Nephron progenitor cell (in vitro differentiated cells): ENCODE measurements at regions not wholly inside any gene's neighbourhood (a gene's known extent, or its start where the extent isn't known, plus 50 kb on each side); places are given as distances from the start of the nearest gene placed in this dataset.
"Not testable (repeated sequence)": the region's sequence is repeated elsewhere in the genome, so short reads cannot be mapped to it uniquely, and the experiment has no call there.

ENCODE experiments used
- DNase-seq: peaks from one replicate; pipeline ENCODE4 v3.0.0; 2021
- H3K27ac Mint-ChIP-seq: 2 replicates; pipeline ENCODE4 v1.8.0; 2021; ENCODE audit warnings: mild to moderate bottlenecking, moderate library complexity, mixed read lengths
- H3K27me3 Mint-ChIP-seq: 2 replicates; pipeline ENCODE4 v1.8.0; 2021; ENCODE audit warnings: mild to moderate bottlenecking, low read depth, mixed read lengths; ENCODE audit not compliant: poor library complexity
- H3K36me3 Mint-ChIP-seq: 2 replicates; pipeline ENCODE4 v1.8.0; 2021; ENCODE audit warnings: low read depth, mixed read lengths
- H3K4me1 Mint-ChIP-seq: 2 replicates; pipeline ENCODE4 v1.8.0; 2021; ENCODE audit warnings: mixed read lengths
- H3K4me3 Mint-ChIP-seq: 2 replicates; pipeline ENCODE4 v1.8.0; 2021; ENCODE audit warnings: mild to moderate bottlenecking, moderate library complexity, mixed read lengths
- H3K9me3 Mint-ChIP-seq: 2 replicates; pipeline ENCODE4 v1.8.0; 2021; ENCODE audit warnings: mild to moderate bottlenecking, moderate library complexity, mixed read lengths
- TF ChIP-seq, protein P1 (sequence below): fragments of 200-600 bp; sonication (generic); IDR thresholded peaks from 2 replicates; pipeline ENCODE4 v1.5.0; 2021; ENCODE audit warnings: antibody characterized with exemption

- H3K4me3 Mint-ChIP-seq: no peak overlapping the region
- no peak for DNase-seq
- TF ChIP-seq, protein P1, sequence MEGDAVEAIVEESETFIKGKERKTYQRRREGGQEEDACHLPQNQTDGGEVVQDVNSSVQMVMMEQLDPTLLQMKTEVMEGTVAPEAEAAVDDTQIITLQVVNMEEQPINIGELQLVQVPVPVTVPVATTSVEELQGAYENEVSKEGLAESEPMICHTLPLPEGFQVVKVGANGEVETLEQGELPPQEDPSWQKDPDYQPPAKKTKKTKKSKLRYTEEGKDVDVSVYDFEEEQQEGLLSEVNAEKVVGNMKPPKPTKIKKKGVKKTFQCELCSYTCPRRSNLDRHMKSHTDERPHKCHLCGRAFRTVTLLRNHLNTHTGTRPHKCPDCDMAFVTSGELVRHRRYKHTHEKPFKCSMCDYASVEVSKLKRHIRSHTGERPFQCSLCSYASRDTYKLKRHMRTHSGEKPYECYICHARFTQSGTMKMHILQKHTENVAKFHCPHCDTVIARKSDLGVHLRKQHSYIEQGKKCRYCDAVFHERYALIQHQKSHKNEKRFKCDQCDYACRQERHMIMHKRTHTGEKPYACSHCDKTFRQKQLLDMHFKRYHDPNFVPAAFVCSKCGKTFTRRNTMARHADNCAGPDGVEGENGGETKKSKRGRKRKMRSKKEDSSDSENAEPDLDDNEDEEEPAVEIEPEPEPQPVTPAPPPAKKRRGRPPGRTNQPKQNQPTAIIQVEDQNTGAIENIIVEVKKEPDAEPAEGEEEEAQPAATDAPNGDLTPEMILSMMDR: no peak
- H3K27ac Mint-ChIP-seq: no peak overlapping the region
- peaks cover 20% of the 10 kb centered on the region for H3K4me1 Mint-ChIP-seq
- no peaks in the 10 kb centered on the region for H3K27me3 Mint-ChIP-seq
- H3K9me3 Mint-ChIP-seq: peaks cover 10% of the 10 kb centered on the region
- H3K36me3 Mint-ChIP-seq: no peaks in the 10 kb centered on the region
Observed at GRCh38 chr20:39738651-39739050, 776.5 kb downstream of the DHX35 start.

DNA sequence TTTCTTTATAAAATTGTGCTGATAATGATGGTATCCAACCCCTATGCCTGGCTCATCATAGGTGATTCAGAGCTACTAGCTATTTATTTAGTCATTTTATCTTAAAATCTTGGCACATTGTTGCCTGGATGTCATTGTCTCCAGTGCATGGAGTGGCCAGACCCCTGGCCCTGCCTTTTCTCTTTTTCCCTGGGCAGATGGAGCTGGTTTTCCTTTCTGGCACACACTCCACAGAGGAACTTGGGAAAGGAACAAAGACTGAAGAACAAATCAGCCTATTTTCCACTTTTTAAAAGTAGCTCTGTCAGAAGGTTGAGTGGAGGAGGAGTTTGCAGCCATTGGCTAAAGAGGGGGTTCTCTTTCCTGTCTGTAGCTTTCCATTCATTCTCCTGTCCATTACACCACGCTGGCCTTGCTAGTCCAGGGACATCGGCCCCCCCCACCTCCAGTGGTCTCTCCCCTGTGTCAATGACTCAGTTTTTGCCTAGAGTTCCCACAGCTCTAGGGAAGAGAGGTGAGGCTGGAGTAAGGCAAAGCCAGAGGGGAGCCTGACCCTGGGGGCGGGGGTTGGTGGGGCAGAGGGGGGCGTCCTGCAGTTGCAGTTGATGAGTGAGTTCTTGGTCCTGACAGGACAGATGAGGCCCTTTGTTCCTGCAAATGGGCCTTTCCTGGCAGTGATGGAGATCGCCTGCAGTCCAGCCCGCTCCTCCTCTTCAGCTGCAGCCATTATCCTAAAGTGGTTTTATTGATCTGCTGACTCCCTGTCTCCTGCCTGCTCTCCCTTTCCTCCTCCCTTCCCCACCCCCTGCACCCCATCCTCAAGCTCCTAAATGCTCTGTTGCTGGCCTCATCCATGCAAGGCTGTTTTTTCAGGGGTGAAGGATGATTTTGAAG, 774.5 kb downstream of the DHX35 start:
- no peak for DNase-seq
- peaks cover 9% of the 10 kb centered on the region for H3K36me3 Mint-ChIP-seq
- H3K4me1 Mint-ChIP-seq: peaks cover 20% of the 10 kb centered on the region
- no peak overlapping the region for H3K27ac Mint-ChIP-seq
- peaks cover 23% of the 10 kb centered on the region for H3K9me3 Mint-ChIP-seq
- TF ChIP-seq, protein P1: no peak
- H3K27me3 Mint-ChIP-seq: no peaks in the 10 kb centered on the region
- H3K4me3 Mint-ChIP-seq: no peak overlapping the region

- DNase-seq, H3K27ac Mint-ChIP-seq, H3K4me3 Mint-ChIP-seq, H3K27me3 Mint-ChIP-seq: not testable (repeated sequence)
- H3K36me3 Mint-ChIP-seq: peaks cover 18% of the 10 kb centered on the region
- H3K9me3 Mint-ChIP-seq: peaks cover 76% of the 10 kb centered on the region
- H3K4me1 Mint-ChIP-seq: peaks cover 16% of the 10 kb centered on the region
Observed at GRCh38 chr20:39725513-39725912, 763.4 kb downstream of the DHX35 start.

DNA sequence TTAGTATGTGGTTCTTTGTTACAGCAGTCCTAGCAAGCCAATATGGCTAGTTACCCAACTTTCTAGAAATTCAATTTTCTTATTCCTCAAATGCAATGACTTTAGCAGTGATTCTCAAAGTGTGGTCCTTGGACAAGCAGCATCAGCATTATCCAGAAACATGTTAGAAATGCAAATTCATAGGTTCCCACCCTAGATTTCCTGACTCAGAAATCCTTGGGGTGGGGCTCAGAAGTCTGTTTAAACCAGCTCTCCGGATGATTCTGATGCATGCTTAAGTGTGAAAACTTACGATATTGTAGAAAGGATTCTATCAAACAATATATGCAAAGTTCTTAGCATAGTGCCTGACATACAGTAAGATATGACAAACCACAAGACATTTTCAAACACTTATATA, 757.1 kb downstream of the DHX35 start:
- Mint-ChIP-seq H3K27ac (no peak overlapping the region), H3K27me3 (no peaks in the 10 kb centered on the region), H3K4me3 (no peak overlapping the region), H3K36me3 (no peaks in the 10 kb centered on the region), H3K4me1 (peaks cover 32% of the 10 kb centered on the region), H3K9me3 (peaks cover 19% of the 10 kb centered on the region)
- TF ChIP-seq, protein P1: no peak
- no peak for DNase-seq

GRCh38 chr20:39717936-39718335, 755.8 kb downstream of the DHX35 start:
- Mint-ChIP-seq H3K27me3 (no peaks in the 10 kb centered on the region), H3K4me1 (peaks cover 32% of the 10 kb centered on the region), H3K36me3 (no peaks in the 10 kb centered on the region), H3K4me3 (no peak overlapping the region), H3K27ac (peak overlapping the region; percentile 88), H3K9me3 (peaks cover 14% of the 10 kb centered on the region)
- TF ChIP-seq, protein P1: no peak
- DNase-seq: peak; percentile 16

DNA sequence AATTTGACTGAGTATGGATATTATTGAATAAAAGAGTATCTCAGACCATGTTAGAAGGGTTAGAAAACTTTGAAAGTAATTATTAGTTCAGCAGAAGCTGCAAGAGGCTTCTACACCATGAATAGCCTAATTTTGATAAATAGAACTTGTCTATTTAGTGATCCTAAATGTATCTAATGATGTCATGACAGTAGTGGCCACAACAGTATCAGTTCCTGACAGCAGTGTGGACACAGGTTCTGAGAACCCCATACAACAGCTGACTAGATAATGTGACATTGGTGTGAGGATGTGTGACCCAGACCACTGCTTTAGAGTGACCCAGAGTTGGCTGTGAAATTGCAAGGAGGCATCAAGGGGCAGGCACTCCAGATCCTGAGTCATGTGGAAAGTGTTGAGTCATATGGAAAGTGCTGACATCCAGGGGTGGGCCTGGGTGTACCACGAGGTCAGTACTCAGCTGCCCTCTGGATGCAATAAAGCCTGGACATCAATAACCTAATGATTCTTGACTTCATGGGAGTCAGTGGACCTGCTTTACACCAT, 754.7 kb downstream of the DHX35 start:
- TF ChIP-seq, protein P1: no peak

More for the DNA sequence above, 754.7 kb downstream of the DHX35 start:
- peaks cover 13% of the 10 kb centered on the region for H3K9me3 Mint-ChIP-seq
- H3K36me3 Mint-ChIP-seq: no peaks in the 10 kb centered on the region
- no peak for DNase-seq
- peaks cover 24% of the 10 kb centered on the region for H3K4me1 Mint-ChIP-seq
- no peaks in the 10 kb centered on the region for H3K27me3 Mint-ChIP-seq
- H3K4me3 Mint-ChIP-seq: no peak overlapping the region
- no peak overlapping the region for H3K27ac Mint-ChIP-seq
